ENCODE measurements at regions not wholly inside any gene's neighbourhood (a gene's known extent, or its start where the extent isn't known, plus 50 kb on each side); places are given as distances from the start of the nearest gene placed in this dataset.

GRCh38 chr3:157589211-157589610 is 86.0 kb upstream of the VEPH1 start:
- WGBS, 2 donors: 58 to 62% methylated on average over 2 of the region's 2 CpGs

GRCh38 chr3:157588386-157589060 is 85.3 kb upstream of the VEPH1 start:
- Histone ChIP-seq H3K36me3 (no peaks in the 10 kb centered on the region), H3K27ac (no peak overlapping the region), H3K4me3 (no peak overlapping the region), H3K27me3 (no peaks in the 10 kb centered on the region), H3K9me3 (no peaks in the 10 kb centered on the region), H3K4me1 (no peaks in the 10 kb centered on the region)
- ATAC-seq (ENCODE audit: low FRiP score in 2 of 2) (no peak), DNase-seq (no peak)
- no peak for TF ChIP-seq POLR2AphosphoS5 (IDR thresholded peaks at IDR 0.05)
- TF ChIP-seq CTCF (IDR thresholded peaks at IDR 0.05): no peak
- TF ChIP-seq EP300 (IDR thresholded peaks at IDR 0.05): no peak
- TF ChIP-seq POLR2A (IDR thresholded peaks at IDR 0.05): no peak

More at GRCh38 chr3:157589211-157589610, 86.0 kb upstream of the VEPH1 start:
- no peak for DNase-seq
- ATAC-seq (ENCODE audit: low FRiP score in 2 of 2): no peak
- no peak overlapping the region for H3K4me3 ChIP-seq
- H3K27ac ChIP-seq: no peak overlapping the region
- H3K36me3 ChIP-seq: no peaks in the 10 kb centered on the region
- H3K27me3 ChIP-seq: no peaks in the 10 kb centered on the region
- TF ChIP-seq EP300 (IDR thresholded peaks at IDR 0.05) (no peak), POLR2AphosphoS5 (IDR thresholded peaks at IDR 0.05) (no peak), POLR2A (IDR thresholded peaks at IDR 0.05) (no peak), CTCF (IDR thresholded peaks at IDR 0.05) (no peak)
- H3K9me3 ChIP-seq: no peaks in the 10 kb centered on the region
- no peaks in the 10 kb centered on the region for H3K4me1 ChIP-seq

- H3K4me3 ChIP-seq: no peak overlapping the region
- no peaks in the 10 kb centered on the region for H3K4me1 ChIP-seq
- no peak overlapping the region for H3K27ac ChIP-seq
- H3K27me3 ChIP-seq: no peaks in the 10 kb centered on the region
- TF ChIP-seq EP300 (IDR thresholded peaks at IDR 0.05): no peak
- no peak for TF ChIP-seq CTCF (IDR thresholded peaks at IDR 0.05)
- TF ChIP-seq POLR2AphosphoS5 (IDR thresholded peaks at IDR 0.05): no peak
- no peak for TF ChIP-seq POLR2A (IDR thresholded peaks at IDR 0.05)
- no peak for DNase-seq
- no peaks in the 10 kb centered on the region for H3K36me3 ChIP-seq
- no peaks in the 10 kb centered on the region for H3K9me3 ChIP-seq
- ATAC-seq (ENCODE audit: low FRiP score in 2 of 2): no peak
- WGBS, 2 donors: 80 to 85% methylated on average over 5 of the region's 5 CpGs
Observed at GRCh38 chr3:157586293-157586692, 83.1 kb upstream of the VEPH1 start.

- no peak for DNase-seq
Observed at GRCh38 chr3:157585386-157585785, 82.2 kb upstream of the VEPH1 start.

More at GRCh38 chr3:157585386-157585785, 82.2 kb upstream of the VEPH1 start:
- no peak overlapping the region for H3K4me3 ChIP-seq
- 86 to 90% methylated on average over 12 of the region's 12 CpGs for WGBS, 2 donors
- ATAC-seq (ENCODE audit: low FRiP score in 2 of 2): no peak
- H3K9me3 ChIP-seq: no peaks in the 10 kb centered on the region
- TF ChIP-seq CTCF (IDR thresholded peaks at IDR 0.05) (no peak), POLR2AphosphoS5 (IDR thresholded peaks at IDR 0.05) (no peak), POLR2A (IDR thresholded peaks at IDR 0.05) (no peak), EP300 (IDR thresholded peaks at IDR 0.05) (no peak)
- no peak overlapping the region for H3K27ac ChIP-seq
- H3K36me3 ChIP-seq: no peaks in the 10 kb centered on the region
- no peaks in the 10 kb centered on the region for H3K4me1 ChIP-seq
- no peaks in the 10 kb centered on the region for H3K27me3 ChIP-seq

Data from upper lobe of left lung (tissue), 6 donors.